NCI-H510A treated with DMSO at 0.1 percent for 48 hours (cell line): ENCODE measurements at regions not wholly inside any gene's neighbourhood (a gene's known extent, or its start where the extent isn't known, plus 50 kb on each side); places are given as distances from the start of the nearest gene placed in this dataset.
"Not testable (repeated sequence)": the region's sequence is repeated elsewhere in the genome, so short reads cannot be mapped to it uniquely, and the experiment has no call there.

Experiments
- DNase-seq: peaks from one replicate; lab custom pipeline; 2025; lab: John Stamatoyannopoulos, UW

DNA sequence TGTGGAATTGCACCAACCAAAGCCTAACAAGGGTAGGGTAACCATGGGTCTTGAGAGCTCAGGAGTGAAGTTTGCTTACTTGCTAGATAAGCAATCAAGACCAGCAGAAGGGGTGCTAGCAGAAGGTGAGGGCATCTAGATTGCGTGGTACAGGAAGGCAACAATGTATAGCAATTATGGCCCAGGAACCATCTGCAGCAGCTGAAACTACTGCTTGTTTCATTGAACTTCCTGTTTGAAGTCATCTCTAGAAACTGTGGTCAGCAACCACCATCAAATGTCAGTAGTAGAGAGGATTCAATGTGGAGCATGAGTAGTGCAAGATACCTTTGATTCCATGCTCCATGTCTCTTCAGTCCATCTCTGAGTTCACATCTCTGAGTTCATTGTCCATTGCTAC is 462.1 kb upstream of the GRAMD2B start:
- DNase-seq, result no peak

- no peak for DNase-seq
Observed at GRCh38 chr5:125965577-125965976, 457.6 kb upstream of the GRAMD2B start.

DNA sequence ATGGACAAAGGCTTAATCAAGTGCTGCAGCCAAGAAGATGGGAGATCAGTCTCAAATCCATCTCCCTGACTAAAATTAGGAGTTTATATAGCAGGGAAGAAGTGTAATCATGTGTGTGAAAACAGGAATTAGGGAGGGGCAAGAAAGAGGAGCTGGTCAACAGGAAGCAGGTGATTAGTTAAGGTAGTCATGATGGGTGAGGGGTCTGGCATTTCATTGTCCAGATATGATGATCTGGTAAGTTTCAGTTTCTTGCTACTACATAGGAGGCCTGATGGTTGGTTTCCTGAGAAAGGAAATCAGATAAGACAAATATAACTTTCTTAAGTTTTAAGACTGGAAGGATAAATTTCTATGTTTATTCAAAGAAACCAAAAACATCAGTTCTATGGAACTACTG is 455.6 kb upstream of the GRAMD2B start:
- no peak for DNase-seq

DNA sequence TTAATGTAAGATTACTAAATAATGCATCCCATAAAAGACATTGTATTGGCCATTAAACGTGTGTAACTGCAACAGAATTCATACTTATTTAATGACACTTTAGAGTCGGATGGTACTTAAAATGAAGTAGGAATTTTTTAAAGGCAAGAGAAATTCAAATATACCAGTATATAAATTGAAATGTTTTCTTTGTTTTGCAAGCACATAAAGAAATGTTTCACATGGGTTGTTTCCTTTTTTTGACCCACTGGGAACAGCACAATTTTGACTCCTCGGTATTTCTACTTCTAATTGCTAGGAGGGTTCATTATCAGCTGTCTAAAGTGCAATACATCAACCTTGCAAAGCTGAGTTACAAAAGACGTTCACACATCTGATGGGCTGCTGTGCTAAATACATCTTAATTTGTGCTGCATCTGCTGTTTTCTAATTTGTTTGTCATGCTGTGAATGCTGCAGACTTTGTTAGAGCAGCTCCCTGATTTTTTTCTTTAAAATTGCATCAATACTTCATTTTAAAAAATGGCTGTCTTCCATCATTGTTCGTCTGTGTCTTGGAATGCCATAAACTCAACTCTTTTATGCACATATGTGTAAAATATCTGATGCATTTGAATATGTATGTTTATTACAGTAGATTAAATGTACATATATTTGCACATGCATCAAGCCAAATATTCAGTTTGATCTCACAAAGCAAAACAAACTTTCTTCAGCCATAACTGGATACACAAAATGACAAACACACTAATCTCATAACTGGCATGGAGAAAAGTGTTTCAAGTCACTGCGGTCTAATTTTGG is 454.0 kb upstream of the GRAMD2B start:
- DNase-seq, result no peak

GRCh38 chr5:125969814-125970171 is 453.4 kb upstream of the GRAMD2B start:
- DNase-seq, result no peak

DNA sequence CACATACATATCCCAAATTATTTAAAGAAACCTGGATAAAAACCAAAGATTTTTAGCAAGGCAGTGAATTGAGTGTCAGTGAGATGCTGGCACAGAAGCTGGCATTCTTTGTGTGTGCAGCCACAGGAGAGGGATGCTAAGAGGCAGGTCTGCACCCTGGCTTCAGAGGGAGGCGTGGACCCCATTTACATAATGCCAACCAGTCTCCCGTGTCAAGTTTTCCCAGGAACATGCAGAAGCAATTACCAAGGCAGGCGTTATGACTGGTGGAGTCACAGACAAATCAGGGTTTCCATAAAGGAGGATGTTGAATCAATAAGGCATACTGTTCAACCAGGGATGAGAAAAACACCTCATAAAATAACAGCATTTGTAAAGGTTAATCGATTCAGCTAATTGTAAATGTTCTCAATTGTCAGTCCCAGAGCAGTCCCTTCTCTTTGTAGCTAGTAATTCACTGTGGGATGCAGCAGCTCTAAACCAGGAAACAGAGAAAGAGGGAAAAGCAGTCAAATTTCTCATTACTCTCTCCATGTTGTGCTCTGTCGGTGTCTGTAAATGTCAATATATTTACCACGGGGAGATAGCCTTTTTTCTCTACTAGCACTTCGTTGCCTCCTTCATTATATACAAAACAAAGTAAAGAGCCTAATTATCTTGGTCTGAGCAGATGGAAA is 452.4 kb upstream of the GRAMD2B start:
- no peak for DNase-seq

DNA sequence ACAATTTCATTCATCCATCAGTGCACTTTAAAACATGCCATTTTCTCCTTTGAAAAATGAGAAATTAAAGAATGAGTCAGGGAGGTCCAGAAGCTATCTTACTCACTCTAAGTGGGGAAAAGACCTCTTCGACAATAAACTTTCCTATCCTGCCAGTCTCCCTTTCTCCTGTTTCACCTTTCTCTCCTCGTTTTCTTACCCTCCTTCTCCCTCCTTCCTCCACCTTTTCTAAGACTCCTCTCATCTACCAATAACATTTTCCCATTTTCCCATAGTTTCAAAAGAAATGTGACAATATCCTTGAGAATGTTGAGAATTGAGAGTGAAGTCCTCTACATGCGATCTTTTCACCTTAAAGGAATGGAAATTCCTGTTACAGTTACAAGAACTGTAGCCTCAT is 450.5 kb upstream of the GRAMD2B start:
- no peak for DNase-seq

- DNase-seq, result no peak
Observed at GRCh38 chr5:125974679-125975078, 448.5 kb upstream of the GRAMD2B start.

GRCh38 chr5:125976421-125977000 is 446.7 kb upstream of the GRAMD2B start:
- DNase-seq, result no peak

DNA sequence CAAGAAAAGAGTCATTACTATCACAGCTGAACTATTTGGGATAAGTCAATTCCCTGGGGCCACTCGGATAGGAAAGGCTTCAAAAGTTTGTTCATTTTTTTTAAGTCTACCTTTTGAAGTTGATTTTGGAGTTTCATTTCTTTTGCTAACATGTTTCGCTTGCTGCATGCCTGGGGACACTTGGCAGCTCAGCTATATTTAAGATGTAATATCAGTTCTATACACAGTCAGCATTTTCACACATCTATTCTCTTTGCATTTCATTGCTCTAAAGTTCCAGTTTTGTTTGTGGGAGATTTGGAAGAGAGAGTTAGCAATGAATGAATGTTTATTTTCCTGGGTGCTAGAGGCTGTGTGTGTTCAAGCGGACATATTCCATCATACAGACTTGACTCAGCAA is 445.2 kb upstream of the GRAMD2B start:
- DNase-seq, result no peak

- DNase-seq, result no peak
Observed at GRCh38 chr5:125979636-125980035, 443.6 kb upstream of the GRAMD2B start.

- DNase-seq, result no peak
Observed at GRCh38 chr5:125981016-125981415, 442.2 kb upstream of the GRAMD2B start.

DNA sequence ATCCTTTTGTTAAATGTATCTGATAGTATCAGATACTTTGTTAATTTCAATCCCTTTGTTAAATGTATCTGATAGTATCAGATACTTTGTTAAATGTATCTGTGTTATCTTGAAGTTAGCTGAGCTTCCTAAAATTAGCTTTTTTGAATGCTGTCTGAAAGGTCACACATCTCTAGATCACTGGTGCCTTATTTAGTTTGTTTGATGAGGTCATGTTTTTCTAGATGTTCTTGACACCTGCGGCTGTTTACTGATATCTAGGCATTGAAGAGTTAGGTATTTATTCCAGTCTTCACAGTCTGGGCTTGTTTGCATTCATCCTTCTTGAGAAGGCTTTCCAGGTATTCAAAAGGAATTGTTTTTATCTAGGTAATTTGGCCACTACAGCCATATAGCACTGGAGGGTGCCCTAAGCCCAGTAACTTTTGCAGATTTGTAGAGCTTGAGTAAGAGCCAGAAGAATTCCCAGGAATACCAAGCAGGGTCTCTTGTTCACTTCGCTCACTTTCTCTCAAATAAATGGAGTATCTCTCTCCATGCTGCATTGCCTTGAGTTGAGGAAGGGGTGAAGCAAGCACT is 435.4 kb upstream of the GRAMD2B start:
- DNase-seq, result no peak

- DNase-seq, result no peak
Observed at GRCh38 chr5:125992050-125992449, 431.2 kb upstream of the GRAMD2B start.

- not testable (repeated sequence) for DNase-seq
Observed at GRCh38 chr5:125999271-126000030, 423.8 kb upstream of the GRAMD2B start.

GRCh38 chr5:126000507-126000906 is 422.7 kb upstream of the GRAMD2B start:
- DNase-seq, result no peak

DNA sequence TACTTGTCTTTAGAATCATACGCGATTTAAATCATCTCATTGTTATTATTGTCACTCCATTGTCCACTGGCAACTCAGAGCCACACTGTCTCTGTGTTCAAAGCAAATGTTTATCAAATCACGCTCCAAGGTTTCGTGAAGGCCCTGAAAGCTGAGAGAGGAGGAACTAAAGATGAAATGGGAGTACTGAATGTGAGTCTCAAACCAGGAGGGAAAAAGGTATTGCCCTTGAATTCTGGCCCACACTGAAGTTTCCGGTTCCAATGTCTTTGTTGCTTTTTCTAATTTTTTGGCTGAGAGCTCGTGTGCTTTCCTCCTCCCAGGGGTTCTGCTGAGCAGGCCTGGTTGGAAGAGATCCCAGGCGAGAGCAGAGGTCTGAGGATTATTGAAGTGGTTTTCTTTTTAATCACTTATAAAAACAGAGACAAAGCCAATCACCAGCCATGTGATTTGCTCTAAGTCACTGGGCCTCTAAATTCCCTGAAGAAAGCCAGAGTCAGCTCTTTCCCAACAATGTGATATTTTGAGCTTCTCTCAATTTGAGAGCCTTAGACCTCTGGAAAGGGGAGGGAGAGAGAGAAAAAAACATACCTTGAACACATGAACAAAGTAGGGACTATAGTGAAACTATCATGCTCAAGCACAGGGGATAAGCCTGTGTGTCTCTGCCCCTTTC is 420.8 kb upstream of the GRAMD2B start:
- no peak for DNase-seq

DNA sequence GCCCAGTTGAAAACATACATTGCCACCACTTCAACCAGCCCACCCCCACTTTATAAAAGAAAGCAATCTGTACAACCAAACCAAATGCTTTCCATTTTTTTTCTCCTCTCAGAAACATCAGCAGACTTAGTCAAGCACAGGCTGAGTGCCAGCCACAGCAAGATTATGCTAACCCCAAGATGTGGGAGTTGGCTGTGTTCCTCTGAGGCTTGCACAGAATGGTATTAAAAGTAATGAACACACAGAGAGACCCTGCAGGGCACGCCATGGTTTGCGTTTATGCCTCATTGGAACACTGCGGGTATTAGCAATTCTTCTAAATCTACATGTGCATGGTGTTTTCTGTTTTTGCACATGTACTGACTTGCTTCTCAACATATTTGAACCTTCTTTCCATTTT is 419.9 kb upstream of the GRAMD2B start:
- no peak for DNase-seq

DNA sequence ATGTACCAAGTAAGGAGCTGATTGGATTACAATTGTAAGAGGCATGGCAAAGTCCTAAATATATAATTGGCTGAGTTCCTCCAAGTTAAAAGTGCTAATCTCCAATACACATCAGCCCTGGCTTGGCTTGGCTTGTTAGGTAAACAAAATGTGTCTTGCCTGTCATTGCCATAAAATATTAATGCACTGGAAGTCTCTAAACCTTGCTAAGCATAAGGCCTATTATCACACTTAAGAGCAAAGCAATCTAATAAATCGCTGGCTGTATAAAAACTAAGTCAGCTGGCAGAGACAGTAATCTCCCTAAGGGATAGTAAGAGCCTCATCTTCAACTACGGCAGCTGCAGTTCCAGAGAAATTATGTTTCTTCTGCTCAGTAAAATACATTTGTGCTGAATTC is 418.6 kb upstream of the GRAMD2B start:
- no peak for DNase-seq

DNA sequence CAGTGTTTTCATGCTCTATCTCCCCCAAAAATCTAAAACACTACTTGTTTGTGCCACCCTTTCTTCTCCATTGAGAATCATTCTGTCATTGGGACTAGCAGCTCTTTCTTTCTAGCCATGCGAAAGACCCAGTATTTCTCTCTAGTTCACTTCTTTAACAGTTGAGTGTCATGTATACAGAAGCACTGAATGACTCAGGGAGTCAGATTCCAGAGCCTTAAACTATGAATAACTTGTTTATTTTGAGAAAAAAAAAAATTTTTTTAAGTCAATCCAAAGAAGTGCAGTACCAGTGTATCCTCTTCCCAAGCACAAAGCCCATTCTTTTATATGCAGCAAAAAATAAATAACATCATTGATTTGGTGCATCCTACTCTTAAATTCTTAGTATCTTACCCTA is 415.4 kb upstream of the GRAMD2B start:
- DNase-seq, result no peak

- no peak for DNase-seq
Observed at GRCh38 chr5:126009566-126009965, 413.6 kb upstream of the GRAMD2B start.

DNA sequence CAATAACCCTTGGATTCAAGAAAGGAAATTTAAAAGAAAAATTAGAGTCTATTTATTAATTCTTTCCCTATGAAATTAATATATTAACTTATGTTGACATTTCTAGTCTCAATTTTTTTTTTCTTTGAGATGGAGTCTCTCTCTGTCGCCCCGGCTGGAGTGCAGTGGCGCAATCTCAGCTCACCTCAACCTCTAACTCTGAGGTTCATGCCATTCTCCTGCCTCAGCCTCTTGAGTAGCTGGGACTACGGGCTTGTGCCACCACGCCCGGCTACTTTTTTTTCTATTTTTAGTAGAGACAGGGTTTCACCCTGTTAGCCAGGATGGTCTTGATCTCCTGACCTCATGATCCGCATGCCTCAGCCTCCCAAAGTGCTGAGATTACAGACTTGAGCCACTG is 411.7 kb upstream of the GRAMD2B start:
- not testable (repeated sequence) for DNase-seq
